K562 (cell line): ENCODE measurements at regions not wholly inside any gene's neighbourhood (a gene's known extent, or its start where the extent isn't known, plus 50 kb on each side); places are given as distances from the start of the nearest gene placed in this dataset.

Source experiments
- E2F6 ChIP-seq, 2 experiments: IDR thresholded peaks; 2 replicates each; pipeline ENCODE4 v1.6.1; 2011; ENCODE audit warnings: borderline replicate concordance in 1 of 2, control low read depth in 1 of 2, low read depth in 1 of 2, low read length in 1 of 2, mild to moderate bottlenecking in 1 of 2, mixed read lengths in 1 of 2, moderate library complexity in 1 of 2; ENCODE audit not compliant: insufficient read depth in 1 of 2, insufficient read length in 1 of 2, poor library complexity in 1 of 2, severe bottlenecking in 1 of 2; ENCODE audit errors: extremely low read depth in 1 of 2
- EZH2 ChIP-seq: IDR thresholded peaks from 2 replicates; pipeline ENCODE4 v1.6.1; 2012; ENCODE audit warnings: low read depth, mild to moderate bottlenecking, inconsistent platforms, low read length, borderline replicate concordance
- KLF16 ChIP-seq: IDR thresholded peaks from 2 replicates; pipeline ENCODE4 v1.6.1; 2016; ENCODE audit warnings: antibody characterized with exemption
- MEF2D ChIP-seq: conservative IDR thresholded peaks from 2 replicates; pipeline ENCODE4 v1.6.1; 2016; ENCODE audit warnings: low read depth, missing genetic modification characterization, missing compliant biosample characterization
- POLR3G ChIP-seq: IDR thresholded peaks from 2 replicates; pipeline ENCODE4 v1.6.1; 2011; ENCODE audit not compliant: insufficient read length, insufficient replicate concordance; ENCODE audit errors: extremely low read depth
- RHOXF2B ChIP-seq: fragments of 250-450 bp; sonication (Bioruptor Pico); conservative IDR thresholded peaks from 2 replicates; pipeline ENCODE4 v1.5.1; 2021
- SPI1 ChIP-seq: IDR thresholded peaks from 2 replicates; pipeline ENCODE4 v1.6.1; 2011; ENCODE audit warnings: low read depth, low read length, control low read depth, borderline replicate concordance
- THRAP3 ChIP-seq: fragments of 450-650 bp; IDR thresholded peaks from 2 replicates; pipeline ENCODE4 v1.6.1; 2016; ENCODE audit warnings: mild to moderate bottlenecking, inconsistent platforms, borderline replicate concordance
- ZBTB1 ChIP-seq: sonication (generic); formaldehyde crosslinking; IDR thresholded peaks from 2 replicates; pipeline ENCODE4 v1.8.1; 2023; ENCODE audit warnings: missing genetic modification reagents, low read depth, mild to moderate bottlenecking, borderline replicate concordance
- ZNF23 ChIP-seq: fragments of 250-450 bp; sonication (Bioruptor Pico); IDR thresholded peaks from 2 replicates; pipeline ENCODE4 v1.4.0; 2020; ENCODE audit warnings: mild to moderate bottlenecking
- TF ChIP-seq, protein P1 (sequence below): fragments of 250-450 bp; sonication (Bioruptor Pico); IDR thresholded peaks from 2 replicates; pipeline ENCODE4 v1.4.0; 2020; ENCODE audit warnings: borderline replicate concordance
- TF ChIP-seq, protein P2 (sequence below): fragments of 200-800 bp; sonication (Bioruptor generic); IDR thresholded peaks from 2 replicates; pipeline ENCODE4 v1.6.1; 2017; ENCODE audit warnings: missing genetic modification characterization, missing compliant biosample characterization

DNA sequence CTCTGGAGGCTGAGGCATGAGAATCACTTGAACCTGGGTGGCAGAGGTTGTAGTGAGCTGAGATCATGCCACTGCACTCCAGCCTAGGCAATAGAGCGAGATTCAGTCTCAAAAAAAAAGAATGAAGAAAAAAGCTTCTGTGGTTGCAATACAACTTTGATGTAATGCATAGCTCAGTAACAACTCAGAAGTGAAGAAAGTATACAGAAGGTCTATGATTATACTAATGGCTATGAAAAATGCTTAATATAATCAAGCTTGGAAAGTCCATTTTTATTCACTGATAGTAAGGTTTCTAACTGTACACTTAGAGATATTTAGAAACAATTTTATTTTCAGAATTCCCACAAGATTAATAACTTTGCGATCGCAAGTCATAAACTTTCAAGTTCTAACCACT is 88.2 kb upstream of the FRMD6 start (continued):
- no peak for TF ChIP-seq ZBTB1
- TF ChIP-seq POLR3G, result no peak
- no peak for TF ChIP-seq KLF16
- TF ChIP-seq, protein P1, sequence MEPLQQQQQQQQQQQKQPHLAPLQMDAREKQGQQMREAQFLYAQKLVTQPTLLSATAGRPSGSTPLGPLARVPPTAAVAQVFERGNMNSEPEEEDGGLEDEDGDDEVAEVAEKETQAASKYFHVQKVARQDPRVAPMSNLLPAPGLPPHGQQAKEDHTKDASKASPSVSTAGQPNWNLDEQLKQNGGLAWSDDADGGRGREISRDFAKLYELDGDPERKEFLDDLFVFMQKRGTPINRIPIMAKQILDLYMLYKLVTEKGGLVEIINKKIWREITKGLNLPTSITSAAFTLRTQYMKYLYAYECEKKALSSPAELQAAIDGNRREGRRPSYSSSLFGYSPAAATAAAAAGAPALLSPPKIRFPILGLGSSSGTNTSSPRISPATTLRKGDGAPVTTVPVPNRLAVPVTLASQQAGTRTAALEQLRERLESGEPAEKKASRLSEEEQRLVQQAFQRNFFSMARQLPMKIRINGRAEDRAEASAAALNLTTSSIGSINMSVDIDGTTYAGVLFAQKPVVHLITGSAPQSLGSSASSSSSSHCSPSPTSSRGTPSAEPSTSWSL (CRISPR knock-in tag), result no peak
- TF ChIP-seq SPI1, result no peak
- no peak for TF ChIP-seq THRAP3
- no peak for TF ChIP-seq EZH2
- no peak for TF ChIP-seq RHOXF2B (CRISPR knock-in tag)
- no peak for TF ChIP-seq E2F6 (IDR thresholded peaks at IDR 0.05; ENCODE audit: borderline replicate concordance in 1 of 2, extremely low read depth in 1 of 2, insufficient read depth in 1 of 2, insufficient read length in 1 of 2, low read depth in 1 of 2, low read length in 1 of 2, poor library complexity in 1 of 2, severe bottlenecking in 1 of 2)
- TF ChIP-seq ZNF23 (CRISPR knock-in tag), result no peak
- TF ChIP-seq, protein P2, sequence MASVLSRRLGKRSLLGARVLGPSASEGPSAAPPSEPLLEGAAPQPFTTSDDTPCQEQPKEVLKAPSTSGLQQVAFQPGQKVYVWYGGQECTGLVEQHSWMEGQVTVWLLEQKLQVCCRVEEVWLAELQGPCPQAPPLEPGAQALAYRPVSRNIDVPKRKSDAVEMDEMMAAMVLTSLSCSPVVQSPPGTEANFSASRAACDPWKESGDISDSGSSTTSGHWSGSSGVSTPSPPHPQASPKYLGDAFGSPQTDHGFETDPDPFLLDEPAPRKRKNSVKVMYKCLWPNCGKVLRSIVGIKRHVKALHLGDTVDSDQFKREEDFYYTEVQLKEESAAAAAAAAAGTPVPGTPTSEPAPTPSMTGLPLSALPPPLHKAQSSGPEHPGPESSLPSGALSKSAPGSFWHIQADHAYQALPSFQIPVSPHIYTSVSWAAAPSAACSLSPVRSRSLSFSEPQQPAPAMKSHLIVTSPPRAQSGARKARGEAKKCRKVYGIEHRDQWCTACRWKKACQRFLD (CRISPR knock-in tag), result no peak
- TF ChIP-seq MEF2D, result no peak
